Astrocyte of the cerebellum (primary cell): ENCODE measurements at regions not wholly inside any gene's neighbourhood (a gene's known extent, or its start where the extent isn't known, plus 50 kb on each side); places are given as distances from the start of the nearest gene placed in this dataset.

Source experiments
- DNase-seq: peaks from one replicate; pipeline ENCODE4 v3.0.0-alpha.2; 2011; ENCODE audit warnings: low read depth
- H3K4me3 ChIP-seq: 2 replicates; pipeline ENCODE4 v1.5.1; 2011; ENCODE audit warnings: mild to moderate bottlenecking, low read depth, low read length, moderate library complexity
- CTCF ChIP-seq: IDR thresholded peaks from 2 replicates; pipeline ENCODE4 v1.5.1; 2012; ENCODE audit warnings: low read length, low read depth, moderate library complexity, mild to moderate bottlenecking; ENCODE audit errors: missing control alignments
- in situ Hi-C: cut with HindIII; loops from 2 replicates; pipeline ENCODE4 v1.10.0; 2017; ENCODE audit warnings: low sequenced_read_pairs

GRCh38 chr5:4879075-4879474, 261.1 kb upstream of the ADAMTS16 start:
- no peak for TF ChIP-seq CTCF
- no peak for DNase-seq
- in situ Hi-C loops, result loop anchor here (5.0 kb wide), 1 partner anchor 538 kb away; no protein-coding TSS in a partner anchor
- H3K4me3 ChIP-seq, result no peak overlapping the region

GRCh38 chr5:4879693-4880303, 260.3 kb upstream of the ADAMTS16 start:
- in situ Hi-C loops, result loop anchor here (5.0 kb wide), 1 partner anchor 538 kb away; no protein-coding TSS in a partner anchor
- TF ChIP-seq CTCF, result peak; percentile 99
- DNase-seq, result peak; percentile 79
- H3K4me3 ChIP-seq, result no peak overlapping the region

GRCh38 chr5:4880304-4880741, 259.8 kb upstream of the ADAMTS16 start:
- TF ChIP-seq CTCF, result no peak
- DNase-seq, result no peak
- in situ Hi-C loops, result no loop called here

GRCh38 chr5:4881366-4882002, 258.6 kb upstream of the ADAMTS16 start:
- in situ Hi-C loops, result no loop called here
- no peak for DNase-seq
- no peak for TF ChIP-seq CTCF
- no peak overlapping the region for H3K4me3 ChIP-seq

More at GRCh38 chr5:4880304-4880741, 259.8 kb upstream of the ADAMTS16 start:
- H3K4me3 ChIP-seq, result no peak overlapping the region

- no peak for TF ChIP-seq CTCF
- in situ Hi-C loops, result no loop called here
- no peak overlapping the region for H3K4me3 ChIP-seq
- DNase-seq, result no peak
Observed at GRCh38 chr5:4882186-4882585, 257.9 kb upstream of the ADAMTS16 start.

- in situ Hi-C loops, result no loop called here
- no peak for DNase-seq
- TF ChIP-seq CTCF, result no peak
- H3K4me3 ChIP-seq, result no peak overlapping the region
Observed at GRCh38 chr5:4883360-4883759, 256.8 kb upstream of the ADAMTS16 start.
